NCI-H524 (cell line): ENCODE measurements at regions not wholly inside any gene's neighbourhood (a gene's known extent, or its start where the extent isn't known, plus 50 kb on each side); places are given as distances from the start of the nearest gene placed in this dataset.

Source experiments
- DNase-seq, 2 experiments: peaks; one replicate each; lab custom pipeline; 2025; lab: John Stamatoyannopoulos, UW

- no peak for DNase-seq
Measured at GRCh38 chr14:51780741-51781140, 79.7 kb upstream of the GNG2 start.

GRCh38 chr14:51781381-51781780, 79.0 kb upstream of the GNG2 start:
- no peak for DNase-seq

- no peak for DNase-seq
Measured at GRCh38 chr14:51782435-51782834, 78.0 kb upstream of the GNG2 start.

- no peak for DNase-seq
Measured at GRCh38 chr14:51783765-51784164, 76.6 kb upstream of the GNG2 start.

- no peak for DNase-seq
Measured at GRCh38 chr14:51784466-51784865, 75.9 kb upstream of the GNG2 start.

GRCh38 chr14:51786227-51786626, 74.2 kb upstream of the GNG2 start:
- DNase-seq = no peak

GRCh38 chr14:51787352-51787751, 73.1 kb upstream of the GNG2 start:
- DNase-seq = no peak

GRCh38 chr14:51789114-51789513, 71.3 kb upstream of the GNG2 start:
- DNase-seq = no peak

GRCh38 chr14:51789596-51789995, 70.8 kb upstream of the GNG2 start:
- DNase-seq = no peak

- no peak for DNase-seq
Measured at GRCh38 chr14:51792809-51793208, 67.6 kb upstream of the GNG2 start.

- no peak for DNase-seq
Measured at GRCh38 chr14:51805541-51805940, 54.9 kb upstream of the GNG2 start.

GRCh38 chr14:51806026-51807023, 54.1 kb upstream of the GNG2 start:
- peak; percentile 37 to 68 for DNase-seq

- DNase-seq = no peak
Measured at GRCh38 chr14:51807356-51807755, 53.1 kb upstream of the GNG2 start.
